ENCODE measurements at regions not wholly inside any gene's neighbourhood (a gene's known extent, or its start where the extent isn't known, plus 50 kb on each side); places are given as distances from the start of the nearest gene placed in this dataset.
"Not testable (repeated sequence)": the region's sequence is repeated elsewhere in the genome, so short reads cannot be mapped to it uniquely, and the experiment has no call there.

DNA sequence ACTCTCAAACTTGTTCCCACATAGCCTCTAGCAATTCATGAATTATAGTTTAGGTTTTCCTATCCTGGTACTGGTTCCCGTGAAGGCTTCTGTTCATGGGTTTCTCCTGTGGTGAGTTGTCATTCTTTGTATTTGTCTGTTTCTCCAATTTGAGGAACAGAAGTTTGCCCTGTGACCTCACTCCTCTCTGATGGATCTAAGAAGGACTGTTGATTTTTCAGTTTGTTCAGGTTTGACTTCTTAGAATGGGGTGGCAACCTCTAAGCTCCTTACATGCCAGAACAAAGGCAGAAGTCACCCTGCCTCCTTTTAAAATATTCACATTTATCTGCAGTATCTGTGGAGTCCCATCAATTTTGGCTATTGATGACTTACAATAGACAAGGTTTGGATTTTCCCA is 354.0 kb downstream of the SPRY2 start:
- Mint-ChIP-seq H3K27me3 (ENCODE audit: low read depth) (no peaks in the 10 kb centered on the region), H3K36me3 (peaks cover 3% of the 10 kb centered on the region), H3K9me3 (peaks cover 24% of the 10 kb centered on the region), H3K4me1 (no peaks in the 10 kb centered on the region), H3K4me3 (no peak overlapping the region), H3K27ac (no peak overlapping the region)
- DNase-seq (ENCODE audit: low spot score in 2 of 2, unreplicated experiment in 2 of 2), result no peak
- TF ChIP-seq, protein P1, sequence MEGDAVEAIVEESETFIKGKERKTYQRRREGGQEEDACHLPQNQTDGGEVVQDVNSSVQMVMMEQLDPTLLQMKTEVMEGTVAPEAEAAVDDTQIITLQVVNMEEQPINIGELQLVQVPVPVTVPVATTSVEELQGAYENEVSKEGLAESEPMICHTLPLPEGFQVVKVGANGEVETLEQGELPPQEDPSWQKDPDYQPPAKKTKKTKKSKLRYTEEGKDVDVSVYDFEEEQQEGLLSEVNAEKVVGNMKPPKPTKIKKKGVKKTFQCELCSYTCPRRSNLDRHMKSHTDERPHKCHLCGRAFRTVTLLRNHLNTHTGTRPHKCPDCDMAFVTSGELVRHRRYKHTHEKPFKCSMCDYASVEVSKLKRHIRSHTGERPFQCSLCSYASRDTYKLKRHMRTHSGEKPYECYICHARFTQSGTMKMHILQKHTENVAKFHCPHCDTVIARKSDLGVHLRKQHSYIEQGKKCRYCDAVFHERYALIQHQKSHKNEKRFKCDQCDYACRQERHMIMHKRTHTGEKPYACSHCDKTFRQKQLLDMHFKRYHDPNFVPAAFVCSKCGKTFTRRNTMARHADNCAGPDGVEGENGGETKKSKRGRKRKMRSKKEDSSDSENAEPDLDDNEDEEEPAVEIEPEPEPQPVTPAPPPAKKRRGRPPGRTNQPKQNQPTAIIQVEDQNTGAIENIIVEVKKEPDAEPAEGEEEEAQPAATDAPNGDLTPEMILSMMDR (IDR thresholded peaks at IDR 0.05; ENCODE audit: unreplicated experiment), result no peak

DNA sequence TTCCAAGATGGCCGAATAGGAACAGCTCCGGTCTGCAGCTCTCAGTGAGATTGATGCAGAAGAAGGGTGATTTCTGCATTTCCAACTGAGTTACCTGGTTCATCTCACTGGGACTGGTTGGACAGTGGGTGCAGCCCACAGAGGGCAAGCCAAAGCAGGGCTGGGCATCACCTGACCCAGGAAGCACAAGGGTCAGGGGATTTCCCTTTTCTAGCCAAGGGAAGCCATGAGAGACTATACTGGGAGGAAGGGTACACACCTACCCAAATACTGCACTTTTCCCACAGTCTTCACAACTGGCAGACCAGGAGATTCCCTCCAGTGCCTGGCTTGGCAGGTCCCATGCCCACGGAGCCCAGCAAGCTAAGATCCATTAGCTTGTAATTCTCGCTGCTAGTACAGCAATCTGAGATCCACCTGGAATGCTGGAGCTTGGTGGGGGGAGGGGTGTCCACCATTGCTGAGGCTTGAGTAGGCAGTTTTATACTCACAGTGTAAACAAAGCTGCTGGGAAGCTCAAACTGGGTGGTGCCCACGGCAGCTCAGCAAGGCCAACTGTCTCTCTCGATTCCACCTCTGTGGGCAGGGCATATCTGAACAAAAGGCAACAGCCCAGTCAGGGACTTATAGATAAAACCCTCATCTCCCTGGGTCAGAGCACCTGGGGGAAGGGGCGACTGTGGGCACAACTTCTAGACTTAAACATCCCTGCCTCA is 365.8 kb downstream of the SPRY2 start:
- not testable (repeated sequence) for DNase-seq (ENCODE audit: low spot score in 2 of 2, unreplicated experiment in 2 of 2); H3K27ac Mint-ChIP-seq; H3K27me3 Mint-ChIP-seq (ENCODE audit: low read depth); H3K4me1 Mint-ChIP-seq; H3K4me3 Mint-ChIP-seq
- H3K9me3 Mint-ChIP-seq, result peaks cover 74% of the 10 kb centered on the region
- peaks cover 24% of the 10 kb centered on the region for H3K36me3 Mint-ChIP-seq

DNA sequence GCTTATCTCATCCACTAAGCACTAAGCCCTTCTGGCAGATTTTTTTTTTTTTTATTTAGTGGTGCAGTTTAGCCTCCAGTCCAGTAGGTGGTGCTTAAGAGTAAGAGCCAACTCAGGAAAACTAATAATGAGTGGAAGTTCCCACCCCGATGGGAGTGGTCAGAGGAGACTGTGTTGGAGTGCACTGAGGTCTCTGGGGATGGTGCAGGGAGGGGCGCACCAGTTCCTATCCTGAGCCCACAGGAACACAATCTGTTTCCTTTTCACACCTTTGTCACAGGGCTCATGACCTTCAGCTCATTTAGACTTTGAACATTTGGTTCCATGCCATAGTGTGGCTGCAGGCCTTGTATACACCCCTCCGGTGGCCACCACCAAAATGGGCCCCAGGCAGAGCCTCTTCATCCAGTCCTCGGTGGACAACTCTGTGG is 367.4 kb downstream of the SPRY2 start:
- TF ChIP-seq, protein P1 (IDR thresholded peaks at IDR 0.05; ENCODE audit: unreplicated experiment), result peak; percentile 65
- H3K27ac Mint-ChIP-seq, result no peak overlapping the region
- H3K36me3 Mint-ChIP-seq, result peaks cover 25% of the 10 kb centered on the region
- no peak for DNase-seq (ENCODE audit: low spot score in 2 of 2, unreplicated experiment in 2 of 2)
- H3K4me1 Mint-ChIP-seq, result no peaks in the 10 kb centered on the region
- no peak overlapping the region for H3K4me3 Mint-ChIP-seq
- no peaks in the 10 kb centered on the region for H3K27me3 Mint-ChIP-seq (ENCODE audit: low read depth)
- peaks cover 71% of the 10 kb centered on the region for H3K9me3 Mint-ChIP-seq

DNA sequence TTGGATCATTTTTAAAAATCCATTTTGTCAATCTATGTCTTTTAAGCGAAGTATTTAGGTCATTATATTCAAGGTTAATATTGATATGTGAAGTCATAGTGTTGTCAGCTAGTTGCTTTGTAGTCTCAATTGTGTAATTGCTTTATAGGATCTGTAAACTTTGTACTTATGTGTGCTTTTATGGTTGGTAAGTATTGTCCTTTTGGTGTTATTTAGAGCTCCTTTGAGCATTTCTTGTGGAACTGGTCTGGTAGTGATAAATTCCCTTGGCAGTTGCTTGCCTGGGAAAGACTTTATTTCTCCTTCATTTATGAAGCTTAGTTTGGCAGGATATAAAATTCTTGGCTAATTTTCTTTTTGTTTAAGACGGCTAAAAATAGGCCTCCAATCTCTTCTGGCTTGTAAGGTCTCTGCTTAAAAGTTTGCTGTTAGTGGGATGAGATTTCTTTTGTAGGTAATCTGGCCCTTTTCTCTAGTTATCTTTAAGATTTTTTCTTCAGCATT is 368.8 kb downstream of the SPRY2 start:
- TF ChIP-seq, protein P1 (IDR thresholded peaks at IDR 0.05; ENCODE audit: unreplicated experiment), result no peak
- H3K27me3 Mint-ChIP-seq (ENCODE audit: low read depth), result no peaks in the 10 kb centered on the region
- H3K4me1 Mint-ChIP-seq, result no peaks in the 10 kb centered on the region
- no peak overlapping the region for H3K4me3 Mint-ChIP-seq
- peaks cover 58% of the 10 kb centered on the region for H3K9me3 Mint-ChIP-seq
- no peak for DNase-seq (ENCODE audit: low spot score in 2 of 2, unreplicated experiment in 2 of 2)
- no peak overlapping the region for H3K27ac Mint-ChIP-seq
- peaks cover 17% of the 10 kb centered on the region for H3K36me3 Mint-ChIP-seq

DNA sequence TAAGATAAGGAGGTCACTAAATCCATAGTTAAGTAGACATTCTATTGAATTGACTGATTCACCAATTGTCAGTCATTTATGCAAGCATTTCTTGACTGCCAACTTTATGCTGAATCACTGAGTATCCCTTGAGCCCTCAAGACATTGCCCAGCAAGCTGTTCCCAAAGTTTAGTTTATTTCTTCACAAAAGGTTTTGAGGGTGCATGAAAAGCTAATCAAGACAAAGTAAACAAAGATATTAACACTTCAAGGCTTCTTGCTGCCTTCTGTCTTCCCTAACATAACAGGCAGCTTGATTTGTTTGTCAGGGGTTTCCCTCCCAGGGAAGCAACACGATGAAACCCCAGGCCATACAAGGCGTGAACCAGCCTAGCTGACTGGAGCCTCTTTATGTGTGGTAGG is 374.4 kb downstream of the SPRY2 start:
- H3K4me3 Mint-ChIP-seq, result no peak overlapping the region
- TF ChIP-seq, protein P1 (IDR thresholded peaks at IDR 0.05; ENCODE audit: unreplicated experiment), result no peak

DNA sequence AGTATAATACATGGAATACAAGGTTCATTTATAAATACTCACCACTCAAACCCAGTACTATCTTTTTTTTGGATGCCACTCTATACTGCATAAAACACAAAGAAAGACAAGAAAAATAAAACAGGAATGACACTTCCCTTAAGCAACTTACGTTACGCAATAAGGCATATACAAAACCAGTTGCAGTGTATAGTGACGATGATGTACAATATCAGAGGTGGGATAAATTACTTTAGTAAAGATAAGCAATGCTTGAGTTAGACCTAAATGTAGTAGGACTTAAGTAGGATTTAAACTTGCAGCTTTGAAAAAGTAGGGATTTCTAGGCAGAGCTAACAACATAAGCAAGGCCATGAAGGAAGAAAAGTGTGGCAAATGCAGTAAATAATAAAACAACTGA is 374.9 kb downstream of the SPRY2 start:
- DNase-seq (ENCODE audit: low spot score in 2 of 2, unreplicated experiment in 2 of 2), result no peak
- peaks cover 32% of the 10 kb centered on the region for H3K9me3 Mint-ChIP-seq
- H3K27me3 Mint-ChIP-seq (ENCODE audit: low read depth), result no peaks in the 10 kb centered on the region
- peaks cover 4% of the 10 kb centered on the region for H3K4me1 Mint-ChIP-seq
- H3K4me3 Mint-ChIP-seq, result no peak overlapping the region
- TF ChIP-seq, protein P1 (IDR thresholded peaks at IDR 0.05; ENCODE audit: unreplicated experiment), result no peak
- peaks cover 4% of the 10 kb centered on the region for H3K36me3 Mint-ChIP-seq
- H3K27ac Mint-ChIP-seq, result no peak overlapping the region

More for the DNA sequence above, 374.4 kb downstream of the SPRY2 start:
- peaks cover 4% of the 10 kb centered on the region for H3K4me1 Mint-ChIP-seq
- H3K27ac Mint-ChIP-seq, result no peak overlapping the region
- H3K36me3 Mint-ChIP-seq, result peaks cover 4% of the 10 kb centered on the region
- no peaks in the 10 kb centered on the region for H3K27me3 Mint-ChIP-seq (ENCODE audit: low read depth)
- peaks cover 32% of the 10 kb centered on the region for H3K9me3 Mint-ChIP-seq
- DNase-seq (ENCODE audit: low spot score in 2 of 2, unreplicated experiment in 2 of 2), result no peak
